SJCRH30 (cell line): ENCODE measurements at regions not wholly inside any gene's neighbourhood (a gene's known extent, or its start where the extent isn't known, plus 50 kb on each side); places are given as distances from the start of the nearest gene placed in this dataset.
A peak's percentile ranks its signal among the peaks of the same experiment; 100 is the strongest.

Experiments used
- DNase-seq, 2 experiments: peaks; one replicate each; pipeline ENCODE4 v3.0.0-alpha.2; 2015 to 2020
- H3K27ac ChIP-seq: fragments of 250-450 bp; sonication (Bioruptor Pico); 2 replicates; pipeline ENCODE4 v1.5.1; 2020; ENCODE audit warnings: mild to moderate bottlenecking, moderate library complexity
- H3K27me3 ChIP-seq: fragments of 250-450 bp; sonication (Bioruptor Pico); 2 replicates; pipeline ENCODE4 v1.5.1; 2020; ENCODE audit warnings: mild to moderate bottlenecking, moderate library complexity
- H3K36me3 ChIP-seq: fragments of 250-450 bp; sonication (Bioruptor Pico); 2 replicates; pipeline ENCODE4 v1.5.1; 2020; ENCODE audit warnings: mild to moderate bottlenecking, moderate library complexity
- H3K4me1 ChIP-seq: fragments of 250-450 bp; sonication (Bioruptor Pico); 2 replicates; pipeline ENCODE4 v1.5.1; 2020; ENCODE audit warnings: mild to moderate bottlenecking, moderate library complexity
- H3K4me3 ChIP-seq: fragments of 250-450 bp; sonication (Bioruptor Pico); 2 replicates; pipeline ENCODE4 v1.5.1; 2020; ENCODE audit warnings: mild to moderate bottlenecking, moderate library complexity
- H3K9me3 ChIP-seq: fragments of 250-450 bp; sonication (Bioruptor Pico); replicated peaks from 2 replicates; pipeline ENCODE4 v1.5.1; 2020; ENCODE audit warnings: mild to moderate bottlenecking, moderate library complexity

DNA sequence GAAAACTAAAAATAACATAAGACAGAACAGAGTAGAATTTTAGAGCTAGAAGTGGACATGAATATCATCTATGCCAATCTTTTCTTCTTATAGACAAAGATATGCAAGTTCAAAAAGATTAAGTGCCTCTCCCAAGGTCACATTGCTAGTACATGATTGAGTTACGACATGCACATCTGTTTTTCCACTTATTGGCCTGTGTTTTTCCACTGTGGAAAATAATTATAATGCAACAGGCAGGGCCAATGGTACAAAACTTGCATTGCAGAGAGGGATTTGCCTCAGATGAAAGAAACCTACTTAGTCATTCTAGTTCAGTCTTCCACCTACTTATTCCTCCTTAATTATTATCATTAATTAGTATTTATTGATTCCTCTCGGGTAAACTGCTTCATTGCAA is 407.8 kb upstream of the SGCD start:
- no peak for DNase-seq
- Histone ChIP-seq H3K36me3 (no peaks in the 10 kb centered on the region), H3K4me3 (no peak overlapping the region), H3K27ac (no peak overlapping the region), H3K27me3 (peaks cover 4% of the 10 kb centered on the region), H3K9me3 (no peaks in the 10 kb centered on the region), H3K4me1 (no peaks in the 10 kb centered on the region)

GRCh38 chr5:155919725-155920124 is 407.2 kb upstream of the SGCD start:
- Histone ChIP-seq H3K36me3 (no peaks in the 10 kb centered on the region), H3K4me3 (no peak overlapping the region), H3K4me1 (no peaks in the 10 kb centered on the region), H3K27ac (no peak overlapping the region), H3K27me3 (peaks cover 4% of the 10 kb centered on the region; the same call in 1 of the 2 replicates), H3K9me3 (no peaks in the 10 kb centered on the region)
- no peak for DNase-seq

- Histone ChIP-seq H3K27me3 (peaks cover 4% of the 10 kb centered on the region; the same call in 1 of the 2 replicates), H3K36me3 (no peaks in the 10 kb centered on the region), H3K27ac (no peak overlapping the region), H3K4me1 (no peaks in the 10 kb centered on the region), H3K4me3 (no peak overlapping the region), H3K9me3 (no peaks in the 10 kb centered on the region)
- DNase-seq = no peak
Observed at GRCh38 chr5:155921621-155922020, 405.3 kb upstream of the SGCD start.

GRCh38 chr5:155923784-155924183 is 403.2 kb upstream of the SGCD start:
- Histone ChIP-seq H3K27ac (no peak overlapping the region), H3K27me3 (peaks cover 4% of the 10 kb centered on the region; the same call in 1 of the 2 replicates), H3K4me3 (no peak overlapping the region), H3K9me3 (no peaks in the 10 kb centered on the region), H3K4me1 (no peaks in the 10 kb centered on the region), H3K36me3 (no peaks in the 10 kb centered on the region)
- no peak for DNase-seq

GRCh38 chr5:155926031-155926430 is 400.9 kb upstream of the SGCD start:
- Histone ChIP-seq H3K4me1 (no peaks in the 10 kb centered on the region), H3K9me3 (no peaks in the 10 kb centered on the region), H3K27me3 (peaks cover 4% of the 10 kb centered on the region; the same call in 1 of the 2 replicates), H3K27ac (no peak overlapping the region), H3K36me3 (no peaks in the 10 kb centered on the region), H3K4me3 (no peak overlapping the region)
- DNase-seq = no peak

DNA sequence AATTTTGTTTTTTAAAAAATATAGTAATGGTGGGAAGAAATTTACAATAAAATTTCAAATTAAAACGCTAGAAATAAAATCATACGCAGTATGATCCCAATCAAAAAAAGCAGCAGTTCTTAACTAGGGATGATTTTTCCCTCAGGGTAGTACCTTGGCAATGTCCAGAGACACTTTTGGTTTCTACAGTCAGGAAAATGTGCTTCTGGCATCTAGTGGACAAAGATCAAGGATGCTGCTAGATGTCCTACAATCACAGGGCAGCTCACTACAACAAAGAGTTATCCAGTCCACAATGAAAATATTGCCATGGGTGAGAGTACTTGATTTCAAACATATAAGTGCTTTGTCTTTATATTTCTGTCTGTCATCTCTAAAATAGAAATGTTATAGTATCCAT is 400.2 kb upstream of the SGCD start:
- H3K4me1 ChIP-seq = no peaks in the 10 kb centered on the region
- no peak overlapping the region for H3K4me3 ChIP-seq
- DNase-seq = no peak
- peaks cover 4% of the 10 kb centered on the region; the same call in 1 of the 2 replicates for H3K27me3 ChIP-seq
- H3K36me3 ChIP-seq = no peaks in the 10 kb centered on the region
- H3K9me3 ChIP-seq = no peaks in the 10 kb centered on the region
- H3K27ac ChIP-seq = no peak overlapping the region

GRCh38 chr5:155929112-155929511 is 397.9 kb upstream of the SGCD start:
- Histone ChIP-seq H3K9me3 (no peaks in the 10 kb centered on the region), H3K4me3 (no peak overlapping the region), H3K27me3 (no peaks in the 10 kb centered on the region), H3K36me3 (no peaks in the 10 kb centered on the region), H3K27ac (no peak overlapping the region), H3K4me1 (peaks cover 4% of the 10 kb centered on the region)
- no peak for DNase-seq

DNA sequence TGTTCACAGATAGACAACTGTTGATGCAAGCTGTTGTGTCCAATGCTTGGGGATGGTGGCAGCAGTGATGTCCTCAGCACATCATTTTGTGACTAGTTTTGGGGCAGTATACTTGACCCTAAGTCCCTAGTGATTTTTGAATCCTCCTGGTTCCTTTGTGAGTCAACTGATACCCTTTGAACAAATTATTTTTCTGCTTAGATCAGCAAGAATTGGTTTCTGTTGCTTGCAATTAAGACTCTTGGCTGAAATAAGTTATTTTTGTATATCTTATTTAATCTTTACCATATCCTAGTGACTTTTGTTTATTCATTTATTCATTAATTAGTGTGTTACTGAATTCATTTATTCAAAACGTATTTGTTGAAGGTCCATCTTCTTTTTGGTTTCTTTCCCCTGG is 392.0 kb upstream of the SGCD start:
- DNase-seq = no peak
- no peaks in the 10 kb centered on the region for H3K9me3 ChIP-seq
- no peak overlapping the region for H3K4me3 ChIP-seq
- H3K4me1 ChIP-seq = peaks cover 18% of the 10 kb centered on the region
- H3K27me3 ChIP-seq = no peaks in the 10 kb centered on the region
- H3K27ac ChIP-seq = no peak overlapping the region
- no peaks in the 10 kb centered on the region for H3K36me3 ChIP-seq

GRCh38 chr5:155935723-155936122 is 391.2 kb upstream of the SGCD start:
- Histone ChIP-seq H3K4me1 (peaks cover 18% of the 10 kb centered on the region), H3K27me3 (no peaks in the 10 kb centered on the region), H3K4me3 (no peak overlapping the region), H3K36me3 (no peaks in the 10 kb centered on the region), H3K9me3 (no peaks in the 10 kb centered on the region), H3K27ac (no peak overlapping the region)
- DNase-seq = peak in 1 of 2 experiments; percentile 10

- Histone ChIP-seq H3K4me3 (no peak overlapping the region), H3K27ac (no peak overlapping the region), H3K27me3 (no peaks in the 10 kb centered on the region), H3K4me1 (peaks cover 18% of the 10 kb centered on the region), H3K9me3 (no peaks in the 10 kb centered on the region), H3K36me3 (no peaks in the 10 kb centered on the region)
- peak; percentile 37 to 57 for DNase-seq
Observed at GRCh38 chr5:155936520-155937406, 390.2 kb upstream of the SGCD start.

DNA sequence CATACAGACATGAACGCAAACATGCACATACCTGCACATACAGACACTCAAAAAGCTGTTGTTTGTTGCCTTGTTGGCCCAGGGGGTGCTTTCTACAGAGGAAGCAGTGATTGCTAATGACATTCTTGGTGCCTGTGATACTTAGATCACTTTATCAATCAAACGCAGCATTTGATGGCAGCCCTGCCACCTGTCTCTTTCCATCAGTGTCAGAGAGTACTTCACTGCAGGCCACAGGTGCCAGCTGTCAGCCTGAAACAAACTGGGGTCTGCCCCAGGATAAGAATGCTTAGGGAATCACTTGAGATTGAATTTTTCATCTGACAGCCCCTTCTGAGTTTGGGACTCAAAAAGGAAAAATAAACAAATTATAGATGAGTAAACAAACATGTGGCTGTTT is 388.9 kb upstream of the SGCD start:
- no peaks in the 10 kb centered on the region for H3K36me3 ChIP-seq
- H3K4me3 ChIP-seq = no peak overlapping the region
- H3K27me3 ChIP-seq = no peaks in the 10 kb centered on the region
- DNase-seq = peak; percentile 52 to 70
- H3K4me1 ChIP-seq = peaks cover 15% of the 10 kb centered on the region
- H3K9me3 ChIP-seq = no peaks in the 10 kb centered on the region
- no peak overlapping the region for H3K27ac ChIP-seq

DNA sequence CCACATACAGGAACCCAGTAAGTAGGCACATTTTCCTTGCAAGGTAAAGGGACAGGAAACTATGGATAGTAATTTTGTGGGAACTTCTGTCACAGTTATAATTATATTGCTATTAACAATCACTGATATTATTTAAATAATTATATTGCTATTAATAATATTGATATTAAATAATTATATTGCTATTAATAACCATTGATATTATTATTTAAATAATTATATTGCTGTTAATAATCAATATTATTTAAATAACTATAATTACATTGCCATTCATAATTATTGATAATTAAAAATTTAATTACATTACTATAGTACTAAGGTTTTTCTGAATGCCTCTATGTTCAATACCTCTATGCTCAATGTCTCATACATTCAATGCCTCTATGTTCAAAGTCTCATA is 385.6 kb upstream of the SGCD start:
- H3K4me1 ChIP-seq = peaks cover 14% of the 10 kb centered on the region
- H3K27me3 ChIP-seq = no peaks in the 10 kb centered on the region
- H3K9me3 ChIP-seq = no peaks in the 10 kb centered on the region
- no peaks in the 10 kb centered on the region for H3K36me3 ChIP-seq
- no peak overlapping the region for H3K4me3 ChIP-seq
- H3K27ac ChIP-seq = no peak overlapping the region
- no peak for DNase-seq

GRCh38 chr5:155943516-155944407 is 383.2 kb upstream of the SGCD start:
- H3K9me3 ChIP-seq = no peaks in the 10 kb centered on the region
- peak; percentile 36 to 65 for DNase-seq

GRCh38 chr5:155947394-155948062 is 379.4 kb upstream of the SGCD start:
- Histone ChIP-seq H3K4me3 (no peak overlapping the region), H3K27me3 (peaks cover 2% of the 10 kb centered on the region; the same call in 1 of the 2 replicates), H3K9me3 (no peaks in the 10 kb centered on the region), H3K4me1 (no peaks in the 10 kb centered on the region), H3K27ac (no peak overlapping the region), H3K36me3 (no peaks in the 10 kb centered on the region)
- no peak for DNase-seq

More at GRCh38 chr5:155943516-155944407, 383.2 kb upstream of the SGCD start:
- Histone ChIP-seq H3K27me3 (peaks cover 2% of the 10 kb centered on the region; the same call in 1 of the 2 replicates), H3K4me1 (no peaks in the 10 kb centered on the region; the same call in 1 of the 2 replicates), H3K36me3 (no peaks in the 10 kb centered on the region), H3K4me3 (no peak overlapping the region), H3K27ac (no peak overlapping the region)
